ENCODE measurements at regions not wholly inside any gene's neighbourhood (a gene's known extent, or its start where the extent isn't known, plus 50 kb on each side); places are given as distances from the start of the nearest gene placed in this dataset.
A peak's percentile ranks its signal among the peaks of the same experiment; 100 is the strongest.
"Not testable (repeated sequence)": the region's sequence is repeated elsewhere in the genome, so short reads cannot be mapped to it uniquely, and the experiment has no call there.

DNA sequence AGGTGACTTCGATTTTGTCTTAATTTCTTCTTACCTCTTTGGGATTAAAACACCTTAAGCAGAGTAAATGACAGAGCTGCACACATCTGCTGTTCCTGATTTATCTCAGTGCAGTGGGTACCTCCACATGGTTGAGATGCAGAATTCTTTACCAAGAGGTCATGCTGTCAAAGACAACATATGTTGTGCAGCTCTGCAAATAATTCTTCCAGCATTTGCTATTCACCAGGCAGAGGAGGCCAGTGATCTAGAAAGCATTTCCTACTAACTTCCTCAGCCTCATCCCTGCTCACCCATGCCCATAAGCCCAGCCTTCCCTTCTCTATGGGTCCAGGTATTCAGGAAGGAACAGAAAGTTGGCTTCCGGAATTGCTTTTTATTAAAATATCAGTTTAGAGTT is 109.3 kb downstream of the THBS2 start:
- no peak for DNase-seq

DNA sequence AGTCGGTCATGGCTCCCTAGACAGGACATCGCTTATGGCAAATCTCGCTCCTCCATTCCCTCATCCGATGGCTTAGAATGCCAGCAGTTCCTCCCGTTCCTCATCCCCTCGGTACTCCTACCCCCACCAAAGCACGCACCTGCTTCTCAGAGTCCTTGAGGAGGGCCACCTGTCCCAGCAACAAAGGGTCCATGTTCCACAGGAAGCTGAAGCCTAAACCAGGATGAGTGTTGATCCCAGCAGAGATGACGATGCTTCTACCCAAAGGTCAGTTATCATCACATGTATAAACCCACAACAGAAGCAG is 111.2 kb downstream of the THBS2 start:
- DNase-seq: no peak

DNA sequence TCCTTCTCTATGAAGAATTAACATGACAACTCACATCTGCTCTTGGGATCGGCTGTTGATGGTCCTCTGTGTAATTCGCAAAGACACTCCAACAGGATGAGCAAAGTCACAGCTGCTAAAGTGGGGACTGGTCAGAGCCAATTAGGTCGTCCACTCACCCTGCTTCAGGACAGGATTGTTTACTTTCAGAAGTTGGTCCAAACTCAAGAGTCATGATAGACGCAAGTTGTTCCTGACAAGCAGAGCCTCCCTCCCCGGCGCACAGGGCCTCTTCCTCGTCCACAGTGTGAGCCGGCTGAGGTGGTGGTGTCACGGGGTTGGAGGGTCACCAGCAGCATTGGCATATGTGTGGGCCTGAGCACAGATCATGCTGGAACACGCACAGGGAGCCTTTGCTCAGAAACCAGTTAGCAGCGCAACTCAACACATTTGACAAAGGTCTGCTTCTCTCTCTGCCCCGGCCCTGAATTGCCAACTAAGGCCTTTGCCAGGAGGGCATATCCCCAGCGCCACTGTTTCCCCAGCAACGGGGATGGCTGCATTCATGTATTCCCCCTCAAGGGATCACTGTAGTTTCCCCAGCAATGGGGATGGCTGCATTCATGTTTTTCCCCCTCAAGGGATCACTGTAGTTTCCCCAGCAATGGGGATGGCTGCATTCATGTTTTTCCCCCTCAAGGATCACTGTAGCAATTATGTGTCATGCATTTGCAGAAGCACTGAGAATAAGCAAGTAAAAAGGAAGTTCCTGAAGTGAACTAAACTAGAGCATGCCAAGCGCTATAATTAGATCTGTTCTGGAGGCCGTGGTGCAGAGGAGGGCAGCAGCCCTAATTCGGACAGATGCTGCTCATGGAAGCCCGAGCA is 111.7 kb downstream of the THBS2 start:
- peak; percentile 51 for DNase-seq

DNA sequence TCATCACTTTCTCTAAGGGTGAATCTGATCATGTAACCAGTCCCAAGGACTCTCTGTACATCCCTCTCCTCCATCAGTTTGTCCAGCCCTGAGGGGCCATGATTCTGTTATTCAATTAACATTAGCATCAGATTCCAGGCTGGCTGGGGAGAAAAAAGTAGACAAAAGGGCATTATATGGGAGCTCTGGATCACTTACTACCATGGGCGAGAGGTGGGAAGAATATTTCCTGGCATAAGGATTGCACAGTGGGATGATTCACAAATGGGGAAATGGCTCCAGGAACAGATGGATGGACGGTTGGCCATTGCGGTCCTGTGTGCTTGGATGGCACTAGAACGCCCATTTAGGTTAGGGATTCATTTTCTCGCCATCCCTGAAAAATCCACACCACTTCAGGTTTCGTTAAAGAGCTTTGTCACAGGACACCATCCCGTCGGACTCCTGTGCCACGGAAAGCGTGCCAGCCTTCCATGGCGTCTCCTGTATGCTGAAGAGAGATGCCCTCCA is 112.6 kb downstream of the THBS2 start:
- DNase-seq: no peak

DNA sequence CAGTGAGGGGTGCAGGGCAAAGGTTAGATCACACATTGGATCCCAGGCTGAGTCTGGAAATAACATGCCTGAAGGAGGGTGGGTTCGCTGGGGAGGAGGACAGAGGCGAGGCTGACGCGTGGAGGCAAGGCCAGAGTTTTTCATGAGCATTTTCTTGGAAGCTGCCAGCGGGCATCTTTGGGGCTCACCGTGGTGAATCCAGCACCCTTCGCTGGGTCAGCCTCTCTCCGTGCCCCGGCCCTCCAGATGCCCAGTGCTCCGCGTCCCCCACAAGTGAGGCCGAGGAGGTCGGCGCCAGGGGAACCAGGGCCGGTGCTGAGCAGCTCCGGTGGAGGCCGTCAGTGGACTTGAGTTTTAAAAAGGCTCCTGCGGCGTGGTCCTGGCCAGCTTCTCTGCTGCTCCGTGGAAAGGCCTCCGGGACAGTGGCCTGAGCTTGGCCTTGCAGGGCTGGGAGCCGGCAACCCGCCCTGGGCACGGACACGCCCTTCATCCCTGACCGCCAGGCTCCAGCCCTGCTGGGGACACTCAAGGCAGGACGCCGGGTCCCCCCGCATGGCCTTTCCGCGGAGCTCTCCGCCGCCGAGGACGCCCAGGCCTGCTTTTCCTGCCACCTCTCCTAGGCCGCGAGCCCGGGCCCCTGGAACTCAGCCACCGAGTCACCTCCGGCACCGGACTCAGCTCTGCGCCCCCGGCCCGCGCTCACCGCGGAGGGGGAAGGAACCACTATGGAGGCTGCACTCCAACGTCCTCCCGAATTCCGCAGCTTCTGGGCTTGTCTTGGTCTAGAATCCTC is 114.3 kb downstream of the THBS2 start:
- no peak for DNase-seq

DNA sequence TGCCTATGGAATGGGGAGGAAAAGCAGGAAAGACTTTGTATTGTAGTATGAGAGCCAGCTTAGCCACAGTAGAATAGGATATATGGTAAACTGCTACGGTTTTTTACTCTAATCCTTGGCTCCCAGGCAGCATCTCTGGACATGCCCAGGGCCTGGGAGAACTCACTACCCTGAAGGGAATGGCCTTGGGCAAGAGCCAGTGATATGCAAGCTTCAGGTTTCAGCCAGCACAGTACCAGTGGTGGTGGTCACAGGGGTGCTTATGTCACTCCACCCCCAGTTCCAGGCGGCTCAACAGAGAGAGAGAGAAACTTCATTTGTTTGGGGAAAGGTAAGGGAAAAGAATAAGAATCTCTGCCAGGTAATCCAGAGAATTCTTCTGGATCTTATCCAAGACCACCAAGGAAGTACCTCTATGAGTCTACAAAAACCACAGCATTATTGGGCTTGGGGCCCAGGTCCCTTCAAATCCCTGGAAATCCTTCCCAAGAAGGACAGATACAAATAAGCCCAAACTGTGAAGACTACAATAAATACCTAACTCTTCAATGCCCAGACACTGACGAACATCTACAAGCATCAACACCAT is 121.2 kb downstream of the THBS2 start:
- no peak for DNase-seq

DNA sequence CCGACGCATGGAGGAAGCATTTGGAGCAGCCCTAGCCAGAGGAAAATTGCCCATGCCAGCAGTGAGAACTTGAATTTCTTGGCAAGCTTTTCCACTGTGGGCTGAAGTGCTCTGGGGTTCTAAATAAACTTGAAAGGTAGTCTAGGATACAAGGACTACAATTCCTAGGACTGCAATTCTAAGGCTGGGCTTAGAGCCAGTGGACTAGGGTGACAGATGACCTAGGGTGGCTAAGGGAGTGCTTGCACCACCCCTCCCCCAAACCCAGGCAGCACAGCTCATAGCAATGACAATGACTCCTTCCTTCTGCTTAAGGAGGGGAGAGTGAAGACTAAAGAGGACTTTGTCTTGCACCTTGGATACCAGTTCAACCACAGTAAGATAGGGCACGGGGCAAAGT is 122.3 kb downstream of the THBS2 start:
- no peak for DNase-seq

DNA sequence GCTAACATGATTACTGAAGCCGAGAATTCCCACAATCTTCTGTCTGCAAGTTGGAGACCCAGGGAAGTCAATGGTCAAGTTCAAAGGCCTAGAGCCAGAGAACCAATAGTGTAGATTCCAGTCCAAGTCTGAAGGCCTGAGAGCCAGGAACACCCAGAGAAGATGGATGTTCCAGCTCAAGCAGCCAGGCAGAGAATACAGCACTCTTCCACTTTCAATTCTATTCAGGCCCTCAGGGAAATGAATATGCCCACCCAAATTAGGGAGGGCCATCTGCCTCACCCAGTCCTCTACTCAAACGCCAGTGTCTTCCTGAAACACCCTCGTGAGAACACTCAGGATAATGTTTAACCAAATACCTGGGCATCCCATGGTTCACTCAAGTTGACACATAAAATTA is 123.5 kb downstream of the THBS2 start:
- DNase-seq: no peak

DNA sequence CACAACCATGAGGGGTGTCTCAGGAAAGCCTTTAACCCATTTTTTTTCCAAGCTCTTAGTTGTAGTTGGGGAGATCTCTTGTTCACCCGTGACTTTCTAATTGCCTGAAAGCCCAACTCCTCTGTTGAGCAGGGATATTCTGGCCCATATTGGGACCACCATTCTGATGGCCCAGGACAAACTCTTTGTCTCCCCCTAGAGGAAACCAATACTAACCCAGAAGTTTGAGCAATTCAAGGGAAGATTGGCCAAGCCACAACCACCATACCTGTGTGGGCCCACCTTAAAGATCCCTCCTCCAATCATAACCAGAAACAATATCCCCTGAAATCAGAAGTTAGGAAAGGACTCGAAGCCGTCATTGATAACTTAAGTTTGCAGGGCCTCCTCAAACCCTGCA is 132.6 kb downstream of the THBS2 start:
- no peak for DNase-seq

DNA sequence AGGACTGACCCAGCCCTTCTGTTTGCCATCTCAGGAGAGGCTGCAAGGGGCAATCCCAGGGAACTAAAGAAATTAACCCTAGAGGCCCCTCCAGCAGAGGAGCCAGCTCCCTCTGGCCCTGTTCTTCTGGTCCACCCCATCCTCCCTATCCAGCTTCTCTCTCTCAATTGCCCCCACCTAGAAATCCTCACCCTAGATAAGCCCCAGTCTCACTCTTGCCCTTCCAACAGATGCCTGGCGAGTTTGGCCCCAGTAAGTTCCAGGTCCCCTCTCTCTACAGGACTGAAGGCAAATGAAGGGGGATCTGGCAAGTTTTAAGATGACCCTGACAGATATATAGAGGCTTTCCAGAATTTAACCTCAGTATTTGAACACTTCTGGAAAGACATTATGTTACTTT is 134.0 kb downstream of the THBS2 start:
- no peak for DNase-seq

DNA sequence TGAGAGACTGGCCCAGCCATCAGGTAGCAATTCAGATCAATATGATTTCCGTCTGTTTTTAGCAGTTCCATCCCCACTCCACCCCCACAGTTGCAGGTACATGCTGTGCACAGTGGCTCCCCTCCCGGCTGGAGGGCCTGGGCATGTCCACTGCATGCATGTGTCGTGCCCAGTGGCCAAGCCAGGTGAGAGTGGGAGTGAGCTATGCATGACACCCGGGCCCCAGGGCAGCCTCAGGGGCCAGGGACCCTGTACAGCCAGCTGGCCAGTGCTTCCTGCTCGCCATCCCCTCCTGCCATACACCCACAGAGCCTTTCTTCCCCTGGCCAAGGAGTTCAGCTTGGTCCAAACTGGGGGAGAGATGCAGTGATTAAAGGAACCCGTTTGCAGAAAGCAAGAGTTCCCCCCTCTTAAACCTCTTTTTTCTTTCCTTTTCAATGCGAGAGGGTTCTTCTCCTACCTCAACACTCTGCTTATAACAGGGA is 135.3 kb downstream of the THBS2 start:
- no peak for DNase-seq

DNA sequence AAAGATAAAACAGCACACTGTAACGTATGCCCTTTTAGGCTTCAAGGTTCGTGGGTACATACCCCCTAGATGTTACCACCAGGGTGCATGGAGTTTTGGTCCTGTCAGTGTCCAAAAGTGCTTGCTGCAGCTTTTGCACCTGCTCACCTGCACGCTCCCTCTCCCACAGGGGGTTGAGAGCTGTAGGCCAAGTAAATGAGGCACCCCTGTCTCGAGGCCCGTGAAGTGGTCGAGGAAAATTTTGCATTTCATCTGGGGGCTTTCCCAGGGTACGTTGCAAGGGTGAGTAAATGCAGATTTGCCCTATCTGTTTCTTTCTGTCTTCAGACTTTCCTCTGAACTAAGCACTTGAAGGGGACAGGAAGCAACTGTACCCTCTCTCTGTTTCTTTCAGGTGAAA is 136.0 kb downstream of the THBS2 start:
- no peak for DNase-seq

DNA sequence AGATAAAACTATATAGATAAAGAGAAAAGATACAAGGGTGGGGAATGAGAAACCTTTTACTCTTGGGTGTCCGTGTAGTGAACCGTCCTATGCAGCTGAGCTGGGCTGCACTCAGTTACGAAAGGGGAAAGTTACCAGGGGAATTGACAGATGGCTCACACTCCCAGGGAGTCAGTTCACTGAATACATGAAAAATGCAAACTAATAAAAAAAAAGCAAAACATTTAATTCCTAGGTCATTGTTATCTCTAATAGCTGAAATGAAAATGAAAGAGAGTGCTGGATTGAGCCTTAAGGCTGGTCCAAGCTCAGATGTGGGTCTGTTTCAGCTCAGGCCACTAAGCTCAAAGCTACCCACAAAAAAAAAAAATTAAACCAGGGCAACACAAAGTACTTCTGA is 138.0 kb downstream of the THBS2 start:
- DNase-seq: no peak

DNA sequence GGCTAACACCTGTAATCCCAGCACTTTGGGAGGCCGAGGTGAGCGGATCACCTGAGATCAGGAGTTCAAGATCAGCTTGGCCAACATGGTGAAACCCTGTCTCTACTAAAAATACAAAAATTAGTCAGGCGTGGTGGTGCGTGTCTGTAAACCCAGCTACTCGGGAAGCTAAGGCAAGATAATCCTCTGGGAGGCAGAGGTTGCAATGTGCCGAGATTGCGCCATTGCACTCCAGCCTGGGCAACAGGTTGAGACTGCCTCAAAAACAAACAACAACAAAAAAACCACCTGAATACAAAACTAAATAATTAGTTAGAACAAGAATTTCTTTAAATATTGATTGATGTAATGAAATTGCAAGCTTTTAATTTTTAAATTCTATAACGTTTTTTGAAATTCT is 139.0 kb downstream of the THBS2 start:
- not testable (repeated sequence) for DNase-seq

DNA sequence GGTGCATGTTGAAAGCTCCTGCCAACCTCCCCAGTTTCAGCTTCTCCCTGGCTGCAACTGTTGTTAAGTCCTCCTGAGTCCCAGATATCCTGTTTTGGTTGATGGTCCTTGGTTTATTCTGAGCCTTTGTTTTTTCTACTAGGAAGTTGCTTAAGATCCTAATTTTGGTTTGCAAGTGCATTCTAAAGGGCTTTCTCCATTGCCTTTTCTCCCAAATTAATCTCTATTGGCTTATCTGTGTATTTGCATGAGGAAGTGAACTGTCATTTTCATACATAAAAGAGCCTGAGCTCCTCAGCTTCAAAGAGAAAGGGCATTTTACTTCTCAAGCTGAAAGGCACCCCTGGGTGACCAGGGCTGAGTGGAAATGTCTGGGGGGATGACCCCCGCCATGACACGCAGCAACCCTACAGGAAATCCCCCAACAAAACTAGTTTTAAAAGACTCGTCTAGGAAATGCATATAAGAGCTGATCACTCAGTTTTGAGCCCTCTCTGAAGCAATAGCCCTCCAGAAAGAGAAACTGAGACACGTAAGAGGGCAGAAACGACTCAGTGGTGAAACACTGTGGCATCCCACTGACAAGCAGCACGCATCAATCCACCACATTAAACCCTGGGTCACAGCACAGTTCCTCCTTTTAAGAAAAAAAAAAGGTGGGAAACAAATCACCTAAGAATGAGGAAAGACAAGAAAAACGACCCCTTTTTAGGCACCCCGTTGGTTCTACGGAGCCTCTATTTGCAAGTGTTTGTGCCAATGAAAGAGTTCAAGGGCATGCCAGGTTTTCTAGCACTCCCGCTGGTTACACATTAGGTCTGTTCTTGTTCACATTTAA is 140.9 kb downstream of the THBS2 start:
- DNase-seq: no peak

DNA sequence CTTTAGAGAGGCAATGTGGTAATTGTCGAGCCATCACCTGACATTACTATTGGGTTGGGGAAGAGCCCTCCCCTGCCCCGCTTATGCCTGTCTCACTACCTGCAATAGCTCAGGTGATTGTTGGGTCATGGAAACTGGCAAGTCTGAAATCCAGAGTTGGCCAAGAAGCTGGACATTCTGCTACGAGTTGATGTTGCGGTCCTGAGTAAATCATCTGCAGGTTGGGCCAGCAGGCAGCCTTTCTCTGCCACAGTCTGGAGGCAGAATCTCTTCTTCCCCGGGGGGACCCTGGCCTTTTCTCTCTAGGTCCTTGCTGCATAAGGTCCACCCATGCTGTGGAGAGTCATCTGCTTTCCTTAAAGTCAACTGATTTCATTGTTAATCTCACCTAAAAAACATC is 142.4 kb downstream of the THBS2 start:
- DNase-seq: no peak

DNA sequence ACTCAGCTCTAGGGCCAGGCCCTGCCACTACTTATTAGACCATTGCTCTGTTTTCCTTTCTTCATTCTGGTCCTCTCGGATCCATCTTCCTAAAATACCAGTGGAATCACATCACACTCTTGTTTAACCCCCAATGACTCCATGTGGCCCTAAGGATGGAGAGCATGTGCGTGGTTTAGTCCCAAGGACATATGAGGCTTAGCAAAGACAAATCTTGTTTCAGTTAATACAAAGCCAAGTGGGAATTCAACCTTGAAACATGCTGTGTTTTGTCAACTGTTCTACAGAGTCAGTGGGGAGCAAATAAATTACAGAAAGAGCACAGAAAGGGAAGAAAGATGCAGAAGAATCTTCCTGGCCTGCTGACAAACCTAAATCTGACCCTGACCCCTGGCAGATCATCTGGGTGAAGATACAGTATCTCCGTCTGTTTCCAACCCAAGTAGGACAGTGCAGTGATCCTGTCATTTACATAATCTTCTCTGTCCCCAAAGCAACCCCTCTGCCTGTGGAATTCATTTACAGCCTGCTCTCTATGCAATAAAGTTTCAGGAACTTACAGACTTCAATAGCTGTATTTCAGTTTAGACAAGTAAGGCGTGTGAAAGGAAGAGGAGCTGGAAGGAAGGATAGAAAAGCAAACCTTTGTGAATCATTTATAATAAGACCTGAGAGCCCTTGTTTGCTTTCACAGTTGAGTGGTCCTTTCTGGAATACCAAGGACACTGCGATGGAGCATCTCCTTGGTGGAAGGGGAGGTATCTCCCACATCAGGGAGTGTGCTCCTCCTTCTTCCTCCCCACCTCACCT is 144.0 kb downstream of the THBS2 start:
- DNase-seq: peak; percentile 70

DNA sequence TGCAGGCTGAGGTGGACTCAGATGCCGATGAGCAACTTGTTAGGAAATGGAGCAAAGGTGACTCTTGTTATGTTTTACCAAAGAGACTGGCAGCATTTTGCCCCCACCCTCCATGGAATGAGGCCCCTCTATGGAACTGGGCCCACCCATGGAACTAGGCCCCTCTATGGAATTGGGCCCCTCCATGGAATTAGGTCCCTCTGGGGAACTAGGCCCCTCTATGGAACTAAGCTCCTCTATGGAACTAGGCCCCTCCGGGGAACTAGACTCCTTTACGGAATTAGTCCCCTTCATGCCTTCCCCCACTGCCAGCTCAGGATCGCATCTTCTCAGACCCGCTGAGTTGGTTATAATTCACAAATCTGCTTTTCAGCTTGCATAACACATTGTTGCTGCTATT is 144.9 kb downstream of the THBS2 start:
- no peak for DNase-seq

DNA sequence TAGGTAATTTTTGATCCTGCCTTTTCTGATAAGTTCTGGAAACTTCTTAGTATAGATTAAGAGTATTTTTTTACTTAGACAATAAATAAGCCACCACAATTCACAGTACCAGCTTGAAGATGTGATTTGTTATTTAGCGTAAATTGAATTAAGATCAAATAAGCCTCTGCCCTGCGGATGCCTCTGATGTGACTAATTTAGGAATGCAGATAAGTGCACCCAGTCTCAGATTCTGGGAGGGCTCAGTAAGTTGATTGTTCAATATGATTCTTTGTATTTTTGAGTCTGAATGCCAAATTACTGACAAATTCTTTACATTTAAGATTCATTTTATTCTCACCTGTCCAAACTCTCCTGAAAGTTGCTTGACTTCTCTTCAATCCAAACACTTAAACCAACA is 147.5 kb downstream of the THBS2 start:
- DNase-seq: no peak

DNA sequence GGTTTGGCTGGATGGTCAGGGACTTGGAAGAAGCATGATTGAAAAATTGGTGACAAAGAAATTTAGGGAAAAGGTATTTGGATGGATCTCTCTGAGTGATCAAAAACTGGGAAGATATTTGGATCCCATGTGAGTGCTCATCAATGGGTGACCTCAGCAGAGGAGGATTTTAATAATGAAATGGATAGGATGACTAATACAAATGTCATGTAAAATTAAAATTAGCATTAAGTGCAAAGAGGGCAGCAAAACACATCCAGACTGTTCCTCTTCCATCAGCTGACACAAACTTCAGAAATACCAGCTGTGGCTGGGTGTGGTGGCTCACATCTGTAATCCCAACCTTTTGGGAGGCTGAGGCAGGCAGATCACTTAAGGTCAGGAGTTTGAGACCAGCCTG is 151.7 kb downstream of the THBS2 start:
- DNase-seq: no peak

DNA sequence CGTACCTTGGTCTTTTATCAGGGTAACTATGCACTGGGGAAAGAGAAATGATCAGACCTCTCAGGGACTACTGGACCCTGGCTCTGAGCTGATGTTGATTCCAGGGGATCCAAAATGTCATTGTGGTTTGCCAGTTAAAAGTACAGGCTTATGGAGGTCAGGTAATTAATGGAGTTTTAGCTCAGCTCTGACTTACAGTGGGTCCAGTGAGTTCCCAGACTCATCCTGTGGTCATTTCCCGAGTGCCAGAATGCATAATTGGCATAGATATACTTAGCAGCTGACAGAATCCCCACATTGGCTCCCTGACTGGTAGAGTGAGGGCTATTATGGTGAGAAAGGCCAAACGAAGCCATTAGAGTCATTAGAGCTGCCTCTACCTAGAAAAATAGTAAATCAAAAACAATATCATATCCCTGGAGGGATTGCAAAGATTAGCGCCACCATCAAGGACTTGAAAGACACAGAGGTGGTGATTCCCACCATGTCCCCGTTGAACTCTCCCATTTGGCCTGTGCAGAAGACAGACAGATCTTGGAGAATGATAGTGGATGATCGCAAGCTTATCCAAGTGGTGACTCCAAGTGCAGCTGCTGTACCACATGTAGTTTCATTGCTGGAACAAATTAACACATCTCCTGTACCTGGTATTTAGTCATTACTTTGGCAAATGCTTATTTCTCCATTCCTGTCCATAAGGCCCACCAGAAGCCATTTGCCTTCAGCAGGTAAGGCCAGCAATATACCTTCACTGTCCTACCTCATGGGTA is 152.4 kb downstream of the THBS2 start:
- no peak for DNase-seq
